HEK293 (cell line): ENCODE measurements at regions not wholly inside any gene's neighbourhood (a gene's known extent, or its start where the extent isn't known, plus 50 kb on each side); places are given as distances from the start of the nearest gene placed in this dataset.

ENCODE experiments used
- CTCF ChIP-seq: fragments of 450-650 bp; formaldehyde crosslinking; IDR thresholded peaks from 2 replicates; pipeline ENCODE4 v1.5.1; 2016; ENCODE audit warnings: missing biosample characterization, missing genetic modification characterization
- GLI4 ChIP-seq: fragments of 450-650 bp; formaldehyde crosslinking; IDR thresholded peaks from 2 replicates; pipeline ENCODE4 v1.5.1; 2016; ENCODE audit warnings: missing biosample characterization, missing genetic modification characterization
- PBX3 ChIP-seq: sonication (generic); formaldehyde crosslinking; IDR thresholded peaks from 2 replicates; pipeline ENCODE4 v1.8.1; 2022; ENCODE audit warnings: mild to moderate bottlenecking, moderate library complexity, missing genetic modification reagents
- REST ChIP-seq: fragments of 450-650 bp; formaldehyde crosslinking; IDR thresholded peaks from 2 replicates; pipeline ENCODE4 v1.5.1; 2016; ENCODE audit warnings: missing biosample characterization, missing genetic modification characterization
- ZBTB20 ChIP-seq: fragments of 450-650 bp; formaldehyde crosslinking; IDR thresholded peaks from 2 replicates; pipeline ENCODE4 v1.5.1; 2016; ENCODE audit warnings: missing biosample characterization, missing genetic modification characterization
- ZFP41 ChIP-seq: fragments of 450-650 bp; formaldehyde crosslinking; IDR thresholded peaks from 2 replicates; pipeline ENCODE4 v1.5.1; 2016; ENCODE audit warnings: missing biosample characterization, missing genetic modification characterization, borderline replicate concordance
- ZNF121 ChIP-seq: fragments of 450-650 bp; formaldehyde crosslinking; IDR thresholded peaks from 2 replicates; pipeline ENCODE4 v1.5.1; 2016; ENCODE audit warnings: missing biosample characterization, missing genetic modification characterization
- ZNF148 ChIP-seq: fragments of 450-650 bp; formaldehyde crosslinking; IDR thresholded peaks from 2 replicates; pipeline ENCODE4 v1.5.0; 2017; ENCODE audit warnings: missing biosample characterization, missing genetic modification characterization, borderline replicate concordance
- ZNF362 ChIP-seq: fragments of 450-650 bp; formaldehyde crosslinking; IDR thresholded peaks from 2 replicates; pipeline ENCODE4 v1.5.1; 2016; ENCODE audit warnings: missing biosample characterization, missing genetic modification characterization
- ZNF510 ChIP-seq: fragments of 450-650 bp; formaldehyde crosslinking; IDR thresholded peaks from 2 replicates; pipeline ENCODE4 v1.5.1; 2018; ENCODE audit warnings: mild to moderate bottlenecking, missing genetic modification characterization, missing biosample characterization; ENCODE audit not compliant: insufficient replicate concordance
- ZNF704 ChIP-seq: fragments of 450-650 bp; formaldehyde crosslinking; IDR thresholded peaks from 2 replicates; pipeline ENCODE4 v1.5.1; 2016; ENCODE audit warnings: missing biosample characterization, missing genetic modification characterization
- ZSCAN18 ChIP-seq: fragments of 450-650 bp; formaldehyde crosslinking; IDR thresholded peaks from 2 replicates; pipeline ENCODE4 v1.5.1; 2016; ENCODE audit warnings: missing biosample characterization, missing genetic modification characterization
- ZSCAN30 ChIP-seq: fragments of 450-650 bp; IDR thresholded peaks from 2 replicates; pipeline ENCODE4 v1.5.1; 2018; ENCODE audit warnings: missing biosample characterization, mild to moderate bottlenecking, missing genetic modification characterization, moderate library complexity

- TF ChIP-seq ZNF704 (tag by site-specific recombination) (no peak), CTCF (tag by site-specific recombination) (no peak), ZBTB20 (tag by site-specific recombination) (no peak), ZNF148 (tag by site-specific recombination) (no peak), ZSCAN18 (no peak), ZNF121 (tag by site-specific recombination) (no peak), ZFP41 (tag by site-specific recombination) (no peak), ZSCAN30 (tag by site-specific recombination) (no peak), ZNF510 (no peak), ZNF362 (tag by site-specific recombination) (no peak), REST (tag by site-specific recombination) (no peak), PBX3 (CRISPR knock-in tag) (no peak), GLI4 (tag by site-specific recombination) (no peak)
Measured at GRCh38 chr11:23751280-23751679, 745.6 kb upstream of the LUZP2 start.
